ENCODE measurements at regions not wholly inside any gene's neighbourhood (a gene's known extent, or its start where the extent isn't known, plus 50 kb on each side); places are given as distances from the start of the nearest gene placed in this dataset.

- no peak for TF ChIP-seq ZNF274 (IDR thresholded peaks at IDR 0.05; ENCODE audit: low read depth, low read length)
- no peak for TF ChIP-seq POLR2A (IDR thresholded peaks at IDR 0.05; ENCODE audit: borderline replicate concordance, extremely low read depth, insufficient read depth, insufficient read length)
- TF ChIP-seq CTCF (IDR thresholded peaks at IDR 0.05 in 2 of 3, conservative IDR thresholded peaks at IDR 0.05 in 1 of 3; ENCODE audit: borderline replicate concordance in 1 of 3, insufficient read depth in 1 of 3, low read depth in 2 of 3, low read length in 2 of 3) = no peak
- TF ChIP-seq EZH2 (IDR thresholded peaks at IDR 0.05) = no peak
- no peak for TF ChIP-seq POLR2AphosphoS5 (IDR thresholded peaks at IDR 0.05; ENCODE audit: low read depth, low read length)
Measured at GRCh38 chr9:69993110-69993509, 50.5 kb upstream of the MAMDC2 start.
